SK-N-MC (cell line): ENCODE measurements at regions not wholly inside any gene's neighbourhood (a gene's known extent, or its start where the extent isn't known, plus 50 kb on each side); places are given as distances from the start of the nearest gene placed in this dataset.

Experiments used
- EZH2 ChIP-seq: fragments of 200-600 bp; sonication (generic); IDR thresholded peaks from one replicate; pipeline ENCODE4 v1.6.1; 2017; ENCODE audit warnings: antibody characterized with exemption
- POLR2AphosphoS5 ChIP-seq: IDR thresholded peaks from 2 replicates; pipeline ENCODE4 v1.6.1; 2012; ENCODE audit warnings: mild to moderate bottlenecking, low read depth, low read length, borderline replicate concordance

GRCh38 chr12:131217024-131217586 is 263.4 kb downstream of the ADGRD1 start:
- no peak for TF ChIP-seq EZH2
- TF ChIP-seq POLR2AphosphoS5, result no peak
